ENCODE measurements at regions not wholly inside any gene's neighbourhood (a gene's known extent, or its start where the extent isn't known, plus 50 kb on each side); places are given as distances from the start of the nearest gene placed in this dataset.
A peak's percentile ranks its signal among the peaks of the same experiment; 100 is the strongest.

DNA sequence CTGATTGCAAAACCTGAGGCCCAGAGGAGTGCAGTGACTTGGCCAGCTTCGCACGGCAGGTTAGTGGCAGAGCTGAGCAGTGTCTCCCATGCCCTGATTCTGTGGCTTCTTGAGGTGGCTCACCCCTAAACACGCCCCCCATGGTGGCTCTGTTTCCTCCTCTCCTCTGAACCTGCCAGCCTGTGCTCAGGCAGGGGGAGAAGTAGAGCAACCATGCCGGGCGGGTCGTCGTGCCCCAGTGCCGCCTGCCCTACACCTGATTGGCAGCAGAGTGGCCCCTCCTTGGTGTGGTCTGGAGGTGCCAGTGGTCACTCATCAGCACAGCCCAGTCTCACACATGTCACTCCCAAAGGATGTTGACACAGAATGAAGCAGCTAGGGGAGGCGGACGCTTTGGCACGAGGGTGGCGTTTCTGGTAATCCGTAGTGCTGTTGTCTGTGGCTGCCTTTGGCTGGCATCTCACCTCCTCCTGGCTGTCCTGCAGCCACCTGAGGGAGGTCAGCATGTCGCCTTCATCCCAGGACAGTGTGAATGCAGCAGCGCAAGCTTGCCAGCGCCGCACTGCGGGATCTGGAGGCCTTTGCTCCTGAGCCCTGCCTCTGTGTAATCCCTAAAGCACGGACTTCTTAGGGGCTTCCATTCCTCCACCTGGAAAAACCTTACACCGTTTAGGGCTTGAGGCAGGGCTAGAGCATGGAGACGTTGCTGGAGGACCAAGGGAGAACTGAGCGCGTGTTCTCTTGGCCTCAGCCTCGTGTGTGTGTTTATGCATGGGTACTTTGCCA lies 294.7 kb downstream of the SEC14L1 start:
- no peak for DNase-seq

DNA sequence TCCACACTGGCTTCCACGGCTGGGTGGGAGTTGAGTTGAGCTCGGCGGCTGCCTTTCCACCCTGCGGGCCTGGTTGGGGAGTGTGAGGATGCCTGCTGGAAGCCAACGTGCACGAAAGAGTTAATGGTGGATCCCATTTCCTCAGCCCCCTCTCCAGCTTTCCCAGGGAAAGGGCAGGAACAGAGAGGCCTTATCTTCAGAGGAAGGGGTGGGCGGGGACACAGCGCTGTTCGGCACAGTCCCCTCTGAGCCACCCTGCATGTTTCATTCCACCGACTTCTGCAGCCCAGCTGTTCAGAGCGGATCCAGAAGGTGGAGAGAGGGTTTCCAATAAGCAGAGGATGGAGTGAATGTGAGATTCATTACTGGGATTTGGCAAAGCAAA lies 295.3 kb downstream of the SEC14L1 start:
- no peak for DNase-seq

DNA sequence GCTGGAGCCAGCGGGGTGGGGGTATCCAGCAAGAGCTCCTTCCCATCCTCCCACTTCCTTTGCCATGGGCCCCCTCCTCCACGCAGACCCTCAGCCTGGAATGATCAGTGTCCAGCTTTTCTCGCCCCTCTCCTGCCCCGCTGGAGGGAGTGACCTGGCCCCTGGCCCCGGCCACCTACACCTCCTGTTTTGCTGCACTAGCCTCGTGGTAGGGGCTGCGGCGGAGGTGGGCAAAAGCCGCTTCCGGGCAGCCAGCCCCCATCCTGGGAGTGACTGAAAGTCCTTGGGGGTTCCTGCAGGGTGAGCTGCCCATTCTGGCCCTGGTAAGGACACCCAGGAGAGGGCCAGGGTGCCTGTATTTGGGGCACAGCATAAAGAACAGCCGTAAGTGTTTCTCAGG lies 295.7 kb downstream of the SEC14L1 start:
- no peak for DNase-seq

DNA sequence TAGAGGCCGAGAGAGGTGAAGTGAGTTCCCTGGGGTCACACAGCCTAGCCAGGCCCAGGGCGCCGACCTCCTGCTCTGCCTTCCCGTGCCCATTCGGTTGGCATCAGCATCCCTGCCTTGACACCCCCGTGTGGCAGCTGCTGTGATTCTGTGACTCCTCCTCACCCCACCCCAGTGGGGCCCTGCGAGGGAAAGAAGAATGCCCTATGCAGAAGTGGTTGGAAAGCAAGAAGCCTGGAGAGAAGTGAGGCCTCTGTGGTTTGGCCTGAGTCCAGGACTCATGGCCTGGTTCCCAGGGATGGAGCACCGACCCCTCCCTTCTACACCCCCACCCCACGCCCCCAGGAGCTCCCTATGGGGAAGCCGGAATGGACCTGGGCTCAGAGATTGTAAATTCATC lies 296.2 kb downstream of the SEC14L1 start:
- DNase-seq: peak; percentile 32

DNA sequence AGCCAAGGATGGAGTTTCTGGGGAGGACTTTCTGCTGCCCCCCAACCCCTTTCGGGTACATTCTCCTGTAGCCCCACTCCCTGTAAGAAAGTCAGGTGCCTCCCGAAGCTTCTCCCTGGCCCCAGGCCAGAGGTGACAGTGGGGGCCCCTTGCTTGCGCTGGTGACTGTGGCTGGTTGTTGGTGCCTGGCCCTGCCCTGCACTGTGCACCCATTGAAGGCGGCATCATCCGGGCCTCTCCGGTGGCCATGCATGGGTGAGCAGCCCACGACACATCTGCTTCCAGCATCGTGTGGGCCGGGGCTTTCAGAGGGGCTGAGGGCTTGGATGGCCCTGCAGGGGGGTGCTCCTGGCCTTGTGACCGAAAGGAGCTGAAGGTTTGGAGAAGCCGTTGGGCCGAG lies 297.0 kb downstream of the SEC14L1 start:
- no peak for DNase-seq

DNA sequence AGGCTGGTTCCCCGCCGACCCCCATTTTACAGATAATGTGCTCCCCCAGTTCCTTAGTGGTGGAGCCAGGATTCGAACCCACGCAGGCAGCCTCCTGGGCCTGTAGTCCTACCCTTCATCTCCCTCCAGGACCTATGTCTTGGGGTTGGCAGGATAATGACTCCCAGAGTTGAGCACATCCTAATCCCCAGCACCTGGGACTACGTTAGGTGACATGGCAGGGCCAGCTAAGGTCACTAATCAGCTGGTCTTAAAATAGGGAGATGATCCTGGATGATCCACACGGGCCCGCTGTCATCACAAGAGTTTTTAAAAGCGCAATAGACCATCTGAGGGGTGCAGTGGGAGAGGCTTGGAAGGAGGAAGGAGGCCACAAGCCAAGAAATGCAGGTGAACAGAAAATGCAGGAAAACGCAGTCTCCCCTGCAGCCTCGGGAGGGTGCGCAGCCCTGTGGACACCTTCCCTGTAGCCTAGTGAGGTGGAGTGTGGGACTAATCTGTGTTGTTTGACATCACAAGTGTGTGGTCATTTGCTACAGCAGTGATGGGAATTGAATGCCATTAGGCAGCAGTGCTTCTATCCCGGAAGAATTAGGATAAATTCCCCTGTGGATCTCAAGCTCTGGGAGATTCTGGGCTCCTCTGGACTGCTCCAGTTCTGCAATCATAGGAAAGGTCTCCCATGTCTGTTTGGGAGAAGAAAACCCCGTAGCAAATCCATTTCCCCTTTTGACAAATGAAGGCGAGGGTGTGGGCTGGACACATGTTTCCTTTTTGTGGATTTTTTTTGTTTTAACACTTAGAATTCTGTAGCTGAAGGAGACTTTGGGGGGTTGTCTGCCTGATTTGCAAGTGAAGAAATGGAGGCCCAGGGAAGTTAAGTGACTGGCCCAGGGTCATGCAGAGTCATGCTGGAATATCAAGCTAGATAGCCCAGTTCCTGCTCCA lies 297.7 kb downstream of the SEC14L1 start:
- no peak for DNase-seq

DNA sequence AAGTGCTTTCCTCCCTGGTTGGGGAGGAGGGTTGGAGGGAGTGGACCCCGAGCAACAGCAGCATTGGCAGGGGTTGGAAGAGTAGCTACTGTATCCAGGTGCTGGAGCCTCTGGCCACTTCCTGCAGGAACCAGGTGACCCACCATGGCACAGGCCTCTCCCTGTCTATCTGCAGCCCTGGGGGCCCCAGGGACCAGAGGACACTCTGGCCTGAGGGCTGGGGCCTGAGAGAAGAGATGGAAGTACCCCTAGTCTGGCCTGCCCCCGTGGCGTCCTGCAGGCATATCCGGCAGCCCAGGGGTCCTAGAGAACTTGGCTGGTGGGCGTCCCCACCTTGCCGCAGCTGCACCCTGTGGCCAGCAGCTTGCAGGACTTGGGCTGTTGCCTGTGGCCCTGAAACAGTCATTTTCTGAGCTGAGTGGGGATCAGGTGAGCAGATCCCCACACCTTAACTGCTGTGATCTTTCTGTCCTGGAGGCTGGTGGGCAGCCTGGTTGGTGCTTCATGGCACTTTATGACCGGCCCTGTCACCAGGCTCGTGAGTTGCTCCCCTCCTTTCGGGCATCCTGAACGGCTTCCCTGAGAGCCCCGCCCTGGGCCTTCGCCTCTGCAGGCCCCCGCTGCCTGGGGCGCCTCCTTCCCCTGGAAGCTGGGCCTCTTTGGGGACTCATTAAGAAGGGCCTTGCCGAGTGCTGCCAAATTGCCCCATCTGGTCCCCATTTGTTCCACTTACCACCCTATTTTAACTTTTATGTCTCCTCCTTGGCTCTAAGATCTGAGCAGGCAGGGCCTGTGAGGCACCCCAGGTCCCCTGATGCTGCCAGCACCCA lies 298.6 kb downstream of the SEC14L1 start:
- DNase-seq: no peak

DNA sequence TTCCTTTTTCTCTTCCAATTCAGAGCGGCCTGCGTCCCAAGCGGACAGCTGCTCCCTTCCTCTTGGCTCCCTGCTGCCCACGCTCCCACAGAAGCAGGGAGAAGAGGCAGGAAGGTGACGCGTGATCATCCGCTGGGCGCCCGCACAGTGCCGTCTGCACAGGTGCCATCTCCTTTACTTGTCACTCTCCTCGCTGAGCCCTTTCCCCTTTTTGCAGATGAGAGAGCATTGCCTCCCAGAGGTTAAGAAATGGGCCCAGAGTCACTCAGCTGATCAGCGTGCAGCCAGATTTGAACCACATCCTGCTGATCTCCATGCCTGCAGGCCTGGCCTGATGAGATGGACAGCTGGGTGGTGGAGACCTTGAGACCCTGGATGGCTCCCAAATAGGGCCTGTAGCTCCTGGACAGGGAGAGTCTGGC lies 299.8 kb downstream of the SEC14L1 start:
- peak; percentile 42 for DNase-seq

DNA sequence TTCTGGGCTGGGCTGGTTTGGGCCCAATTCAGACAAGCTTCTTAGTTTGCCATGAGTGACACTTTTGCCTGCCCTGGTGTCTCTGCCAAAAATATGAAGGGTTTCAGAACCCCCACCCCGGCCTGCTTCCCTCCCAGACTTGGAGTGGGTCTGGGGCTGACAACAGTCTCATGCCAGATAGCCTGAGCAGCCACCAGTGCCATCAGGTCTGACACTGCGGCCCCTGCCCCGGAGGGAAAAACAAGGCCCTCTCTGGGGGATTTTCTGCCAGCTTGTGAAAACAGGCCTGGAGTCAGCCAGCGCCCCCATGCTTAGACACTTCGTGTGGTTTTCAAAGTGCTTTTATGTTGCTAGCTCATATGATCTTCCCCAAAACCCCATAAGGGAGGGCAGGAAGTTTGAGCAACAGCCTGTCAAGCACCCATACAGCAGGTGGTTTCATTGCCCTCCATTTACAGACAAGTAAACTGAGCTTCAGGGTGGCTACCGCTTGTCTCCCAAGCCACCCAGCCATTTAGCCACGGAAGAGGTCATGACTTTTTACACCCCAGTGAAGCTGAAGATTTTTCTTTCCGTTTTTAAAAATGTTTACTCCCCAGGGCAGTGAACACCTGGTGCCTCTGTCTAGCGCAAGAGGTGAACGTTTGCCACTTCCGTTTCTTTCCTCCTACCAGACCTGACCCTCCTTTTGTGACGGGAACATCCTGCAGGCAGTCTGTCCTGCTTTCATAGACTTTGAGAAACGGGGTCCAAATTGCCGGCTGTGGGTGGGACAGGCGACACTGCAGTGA lies 300.6 kb downstream of the SEC14L1 start:
- DNase-seq: peak; percentile 87

DNA sequence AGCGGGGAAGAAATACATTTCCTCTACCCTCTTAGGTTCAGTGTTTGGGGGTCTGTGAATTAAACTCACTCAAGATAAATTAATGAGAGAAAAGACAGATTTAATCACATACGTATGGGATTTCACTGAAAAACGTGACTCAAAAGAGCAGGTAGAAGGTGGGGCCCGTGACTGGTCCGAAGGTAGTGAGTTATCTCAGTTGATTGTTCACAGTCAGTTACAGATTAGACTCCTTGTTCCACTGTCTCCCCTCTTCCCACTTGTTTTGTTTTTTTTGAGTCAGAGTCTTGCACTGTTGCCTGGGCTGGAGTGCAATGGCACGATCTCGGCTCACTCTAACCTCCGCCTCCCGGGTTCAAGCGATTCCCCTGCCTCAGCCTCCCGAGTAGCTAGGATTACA lies 301.2 kb downstream of the SEC14L1 start:
- DNase-seq: no peak

DNA sequence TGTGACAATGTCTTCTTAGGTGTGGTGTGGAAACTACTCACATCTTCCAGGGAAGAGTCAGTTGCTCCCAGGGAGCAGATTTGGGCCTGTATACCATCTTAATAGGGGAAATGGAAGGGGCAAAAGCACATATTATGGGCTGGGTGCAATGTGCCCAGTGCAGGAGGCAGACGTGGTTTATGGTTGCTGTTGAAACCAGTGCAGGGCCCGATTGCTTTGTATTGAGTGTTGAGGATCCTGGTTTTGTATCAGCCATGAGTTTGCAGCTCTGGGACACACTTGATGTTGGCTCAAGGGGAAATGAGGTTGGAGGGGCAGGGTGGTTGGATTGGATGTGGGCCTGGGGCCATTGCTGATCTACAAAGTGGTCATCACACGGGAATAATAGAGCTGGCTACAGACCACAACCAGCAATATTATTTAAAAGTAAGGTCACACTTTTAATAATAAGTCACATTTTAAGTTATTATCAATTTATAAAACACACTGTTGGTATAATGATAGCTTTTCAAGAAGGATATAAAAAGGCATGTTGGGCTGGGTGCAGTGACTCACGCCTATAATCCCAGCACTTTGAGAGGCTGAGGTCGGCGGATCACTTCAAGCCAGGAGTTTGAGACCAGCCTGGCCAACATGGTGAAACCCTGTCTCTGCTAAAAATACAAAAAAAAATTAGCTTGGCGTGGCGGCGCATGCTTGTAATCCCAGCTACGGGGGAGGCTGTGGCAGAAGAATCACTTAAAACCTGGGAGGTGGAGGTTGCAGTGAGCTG lies 302.4 kb downstream of the SEC14L1 start:
- no peak for DNase-seq

DNA sequence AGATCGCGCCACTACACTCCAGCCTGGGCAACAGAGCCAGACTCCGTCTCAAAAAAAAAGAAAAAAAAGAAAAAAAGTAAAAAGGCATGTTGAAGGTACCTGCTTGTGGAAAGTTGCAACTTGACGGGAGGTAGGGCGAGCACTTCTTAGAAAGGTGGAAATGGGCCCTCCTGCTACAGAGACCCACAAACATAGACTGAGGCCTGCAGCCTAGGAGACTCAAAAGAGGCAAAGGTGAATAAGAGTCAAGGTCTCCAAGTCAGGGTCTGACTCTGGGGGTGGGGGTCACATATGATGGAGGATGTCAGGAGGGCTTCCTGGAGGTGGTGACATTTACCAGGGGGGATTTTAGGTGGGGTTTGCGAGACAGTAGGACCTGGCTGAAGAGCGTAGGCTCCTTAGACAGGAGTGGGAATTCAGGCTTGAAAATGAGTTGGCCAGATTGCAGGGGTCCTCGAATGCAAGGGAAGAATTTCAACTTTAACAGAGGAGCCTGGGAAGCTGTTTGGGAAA lies 303.0 kb downstream of the SEC14L1 start:
- no peak for DNase-seq

DNA sequence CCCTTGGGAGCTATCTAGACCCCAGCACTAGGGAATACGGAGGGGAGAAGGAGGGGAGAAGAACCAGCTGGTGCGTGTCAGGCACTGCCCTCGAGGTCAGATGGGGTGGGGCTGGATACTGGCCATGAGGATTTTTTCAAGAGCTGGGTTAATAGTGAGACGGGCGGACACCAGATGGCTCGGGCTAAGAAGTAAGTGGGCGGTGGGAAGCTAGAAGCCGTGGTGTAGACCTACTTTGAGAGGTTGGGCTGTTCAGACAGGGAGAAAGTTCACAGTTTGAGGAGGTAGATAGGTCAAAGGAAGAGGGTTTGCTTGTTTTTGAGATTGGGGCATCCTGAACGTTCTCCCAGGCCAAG lies 303.8 kb downstream of the SEC14L1 start:
- no peak for DNase-seq

DNA sequence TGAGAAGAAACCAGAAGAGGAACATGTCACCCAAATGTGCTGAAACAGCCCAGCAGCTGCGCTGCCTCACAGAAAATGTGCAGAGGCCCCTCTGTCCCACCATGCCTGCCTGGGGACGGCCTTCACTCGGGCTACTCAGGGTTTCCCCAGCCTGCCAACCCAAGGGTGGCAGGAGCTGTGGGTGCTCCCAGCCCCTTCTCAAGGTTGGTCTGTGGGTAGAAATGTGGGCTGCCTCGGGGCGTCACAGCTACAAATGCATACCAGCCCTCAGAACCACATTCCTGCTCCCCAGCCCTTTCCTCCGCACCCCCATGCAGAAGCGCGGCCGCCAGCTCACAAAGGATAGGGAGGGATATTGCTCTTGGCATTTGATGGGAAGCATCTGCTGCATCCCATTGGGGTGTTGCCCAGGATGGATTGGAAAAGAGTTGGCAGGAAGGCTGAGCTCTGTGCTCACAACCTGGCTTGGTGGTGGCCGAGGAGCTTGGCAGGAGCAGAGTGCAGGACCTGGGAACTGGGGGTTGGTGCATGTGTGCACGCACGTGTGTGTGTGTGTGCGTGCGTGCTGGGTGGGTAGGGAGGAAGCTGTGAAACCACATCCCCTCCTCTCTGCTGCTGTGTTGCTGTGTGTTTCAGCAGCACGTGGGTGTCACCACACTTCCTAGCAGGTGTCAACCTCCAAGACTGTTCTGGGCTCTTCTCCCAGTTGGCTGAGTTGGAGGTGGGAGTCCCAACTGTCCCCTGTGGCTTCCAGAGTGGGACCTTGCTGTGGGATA lies 304.4 kb downstream of the SEC14L1 start:
- DNase-seq: no peak

DNA sequence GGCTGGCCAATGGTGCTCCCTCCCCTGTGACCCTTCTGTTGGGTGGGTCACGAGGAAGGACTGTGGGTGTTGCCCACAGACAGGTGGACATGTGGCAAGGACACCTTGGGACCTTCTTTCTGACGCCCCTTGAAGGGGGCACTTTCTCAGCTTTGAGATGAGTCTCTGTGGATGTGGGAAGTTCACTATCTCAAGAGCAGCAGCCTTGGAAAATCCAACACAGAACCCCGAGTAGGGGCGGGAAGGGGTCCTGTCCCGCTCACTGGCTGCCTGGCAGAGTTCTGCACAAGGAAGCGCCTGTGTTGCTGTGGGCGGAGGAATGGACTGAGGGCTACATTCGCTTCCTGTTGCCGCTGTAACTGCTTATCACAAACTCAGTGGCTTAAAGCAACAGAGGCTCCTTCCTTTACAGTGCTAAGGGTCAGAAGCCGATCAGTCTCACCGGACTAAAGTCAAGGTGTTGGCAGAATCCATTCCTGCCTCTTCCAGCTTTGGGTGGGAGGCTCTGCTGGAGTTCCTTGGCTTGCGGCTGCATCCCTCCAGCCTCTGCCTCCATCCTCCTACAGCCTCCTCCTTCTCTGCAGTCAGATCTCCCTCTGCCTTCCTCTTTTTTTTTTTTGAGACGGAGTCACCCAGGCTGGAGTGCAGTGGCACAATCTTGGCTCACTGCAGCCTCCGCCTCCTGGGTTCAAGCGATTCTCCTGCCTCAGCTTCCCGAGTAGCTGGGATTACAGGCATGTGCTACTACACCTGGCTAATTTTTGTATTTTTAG lies 305.2 kb downstream of the SEC14L1 start:
- no peak for DNase-seq

DNA sequence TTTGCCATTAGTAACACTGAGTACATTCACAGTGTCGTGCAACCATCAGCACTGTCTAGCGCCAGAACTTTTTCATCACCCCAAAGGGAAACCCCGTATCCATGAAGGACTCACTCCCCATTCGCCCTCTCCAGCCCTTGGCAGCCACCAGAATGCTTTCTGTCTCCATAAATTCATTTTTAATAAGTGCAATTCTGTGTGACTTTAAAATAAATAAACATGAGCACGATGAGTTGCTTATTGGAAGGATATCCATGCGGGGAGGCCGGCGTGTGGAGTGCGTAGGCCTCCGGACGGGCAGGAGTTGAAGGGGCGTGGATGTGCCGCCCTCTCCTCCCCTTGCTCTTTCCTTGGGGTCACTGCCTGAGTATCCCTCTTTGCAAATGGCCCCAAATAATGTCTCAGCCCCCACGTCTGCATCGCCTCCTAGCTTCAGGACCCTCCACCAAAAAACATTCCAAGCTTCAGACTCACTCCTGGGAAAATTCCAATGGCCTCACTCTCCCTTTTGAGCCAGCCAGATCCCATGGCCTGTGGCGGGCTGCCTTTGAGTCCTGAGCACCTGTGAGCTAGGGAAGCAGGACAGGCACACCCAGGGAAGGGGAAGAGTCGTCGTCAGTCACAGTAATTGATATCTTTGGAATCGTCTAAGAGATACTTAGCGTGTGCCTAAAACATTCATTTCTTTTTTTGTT lies 306.3 kb downstream of the SEC14L1 start:
- DNase-seq: no peak

DNA sequence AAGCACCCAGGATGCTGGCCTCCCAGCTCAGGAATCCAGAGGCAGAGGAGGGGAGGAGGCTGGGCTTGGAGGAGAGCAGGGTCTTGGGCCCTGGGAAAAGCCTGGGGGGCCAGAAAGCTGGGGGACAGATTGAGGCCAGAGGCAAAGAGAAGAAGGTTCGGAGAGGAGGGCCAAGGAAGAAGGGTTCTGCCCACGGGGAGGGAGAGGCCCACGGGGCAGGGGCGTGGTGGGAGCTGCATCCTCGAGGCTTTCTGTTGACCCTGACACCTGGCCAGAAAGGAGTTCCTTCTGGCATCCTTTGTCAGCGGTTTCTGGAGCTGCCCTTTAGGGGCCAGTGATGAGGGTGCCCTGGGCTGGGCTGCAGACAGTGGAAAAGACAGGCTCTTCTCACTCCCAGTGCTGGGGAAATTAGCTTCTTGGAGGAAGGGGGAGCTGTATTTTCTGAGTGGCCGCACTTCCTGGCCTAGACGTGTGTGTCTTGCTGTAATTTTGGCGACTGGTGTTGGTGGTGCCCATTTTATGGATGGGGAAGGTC lies 308.7 kb downstream of the SEC14L1 start:
- no peak for DNase-seq

DNA sequence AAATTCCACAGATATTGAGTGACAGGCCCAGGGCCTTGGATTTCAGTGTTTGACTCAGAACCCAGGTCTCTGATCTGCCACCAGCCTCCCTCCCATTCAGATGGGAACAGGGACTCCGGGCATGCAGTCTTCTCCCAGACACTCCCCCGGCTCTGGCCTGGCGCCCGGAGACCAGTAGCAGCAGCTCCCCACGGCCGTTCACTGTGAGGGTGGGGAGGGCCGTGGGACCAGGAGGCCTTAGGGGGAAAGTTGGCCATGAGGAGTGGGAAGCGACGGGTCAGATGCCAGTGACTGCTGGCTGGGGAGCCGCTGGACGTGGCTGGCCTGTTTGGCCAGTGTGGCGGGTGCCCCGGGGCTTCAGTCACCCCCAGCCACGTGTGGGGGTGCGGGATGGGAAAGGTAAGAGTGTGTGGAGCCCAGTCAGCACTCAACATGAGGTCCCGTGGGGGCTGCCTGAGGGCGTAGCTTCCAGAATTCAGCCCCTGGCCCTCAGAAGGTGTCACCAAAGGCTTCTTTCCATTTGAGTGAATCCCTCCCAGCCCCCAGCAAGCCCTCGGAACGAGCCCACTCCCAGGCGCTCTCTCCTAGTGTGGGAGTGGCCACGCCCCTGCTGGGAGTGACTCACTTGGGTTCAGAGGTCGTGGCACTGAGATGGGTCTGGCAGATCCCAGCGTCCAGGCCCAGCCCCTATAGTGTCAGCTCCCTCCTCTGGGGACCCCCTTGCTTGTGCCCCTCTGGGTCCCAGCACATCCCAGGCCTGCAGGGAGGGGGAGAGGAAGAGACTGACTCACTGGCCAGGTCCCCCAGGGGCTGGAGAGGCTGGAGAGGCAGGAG lies 309.4 kb downstream of the SEC14L1 start:
- no peak for DNase-seq
